22Rv1 (cell line): ENCODE measurements at regions not wholly inside any gene's neighbourhood (a gene's known extent, or its start where the extent isn't known, plus 50 kb on each side); places are given as distances from the start of the nearest gene placed in this dataset.

Source experiments
- H3K27ac ChIP-seq: fragments of 450-650 bp; 2 replicates; pipeline ENCODE4 v1.5.1; 2017
- CTCF ChIP-seq: fragments of 450-650 bp; IDR thresholded peaks from 2 replicates; pipeline ENCODE4 v1.5.1; 2017; ENCODE audit warnings: mild to moderate bottlenecking
- ZFX ChIP-seq: fragments of 450-650 bp; IDR thresholded peaks from 2 replicates; pipeline ENCODE4 v1.6.1; 2017; ENCODE audit warnings: antibody characterized with exemption, borderline replicate concordance

GRCh38 chr2:175450029-175450760 is 268.7 kb upstream of the ATP5MC3 start:
- TF ChIP-seq CTCF (no peak), ZFX (no peak)

GRCh38 chr2:175449616-175450015 is 268.1 kb upstream of the ATP5MC3 start:
- no peak overlapping the region for H3K27ac ChIP-seq
- TF ChIP-seq CTCF, result no peak

More at GRCh38 chr2:175450029-175450760, 268.7 kb upstream of the ATP5MC3 start:
- H3K27ac ChIP-seq, result no peak overlapping the region

GRCh38 chr2:175446201-175446600 is 264.7 kb upstream of the ATP5MC3 start:
- no peak overlapping the region for H3K27ac ChIP-seq
- TF ChIP-seq ZFX (no peak), CTCF (no peak)

- no peak overlapping the region for H3K27ac ChIP-seq
- TF ChIP-seq CTCF (no peak), ZFX (no peak)
Observed at GRCh38 chr2:175445281-175445680, 263.8 kb upstream of the ATP5MC3 start.

- TF ChIP-seq CTCF, result no peak
- TF ChIP-seq ZFX, result no peak
- H3K27ac ChIP-seq, result no peak overlapping the region
Observed at GRCh38 chr2:175442441-175442840, 260.9 kb upstream of the ATP5MC3 start.

- TF ChIP-seq ZFX, result no peak
- TF ChIP-seq CTCF, result no peak
- no peak overlapping the region for H3K27ac ChIP-seq
Observed at GRCh38 chr2:175441181-175441761, 259.8 kb upstream of the ATP5MC3 start.

GRCh38 chr2:175439416-175439815 is 257.9 kb upstream of the ATP5MC3 start:
- TF ChIP-seq ZFX, result no peak
- TF ChIP-seq CTCF, result 0 out of 2 replicates have a peak, but pooled peaks have one; percentile 6
- no peak overlapping the region for H3K27ac ChIP-seq
